HUES64 (cell line): ENCODE measurements at regions not wholly inside any gene's neighbourhood (a gene's known extent, or its start where the extent isn't known, plus 50 kb on each side); places are given as distances from the start of the nearest gene placed in this dataset.

Experiments
- H3K27ac ChIP-seq: 2 replicates; pipeline ENCODE4 v1.7.0; 2013; ENCODE audit warnings: low read depth, low read length, inconsistent platforms
- H3K27me3 ChIP-seq: 2 replicates; pipeline ENCODE4 v1.6.1; 2013; ENCODE audit warnings: mild to moderate bottlenecking, low read length; ENCODE audit not compliant: insufficient read depth
- H3K36me3 ChIP-seq: 2 replicates; pipeline ENCODE4 v1.6.1; 2013; ENCODE audit warnings: mild to moderate bottlenecking, low read length; ENCODE audit not compliant: insufficient read depth
- H3K4me1 ChIP-seq: 2 replicates; pipeline ENCODE4 v1.6.1; 2013; ENCODE audit warnings: mild to moderate bottlenecking, low read length, moderate library complexity; ENCODE audit not compliant: insufficient read depth
- H3K4me3 ChIP-seq: 2 replicates; pipeline ENCODE4 v1.5.1; 2013; ENCODE audit warnings: mild to moderate bottlenecking, low read length, moderate library complexity
- H3K9ac ChIP-seq: 2 replicates; pipeline ENCODE4 v1.6.1; 2013; ENCODE audit warnings: mild to moderate bottlenecking, low read depth, low read length
- H3K9me3 ChIP-seq: 2 replicates; pipeline ENCODE4 v1.6.1; 2013; ENCODE audit warnings: low read depth, low read length; ENCODE audit not compliant: insufficient read depth
- WGBS: fragments of 150-250, 120-280 bp; methylation state at CpG from one replicate; pipeline ENCODE4 v1.1.7; 2013; ENCODE audit warnings: missing lambda C conversion rate; 5-methylcytosine and 5-hydroxymethylcytosine counted together

DNA sequence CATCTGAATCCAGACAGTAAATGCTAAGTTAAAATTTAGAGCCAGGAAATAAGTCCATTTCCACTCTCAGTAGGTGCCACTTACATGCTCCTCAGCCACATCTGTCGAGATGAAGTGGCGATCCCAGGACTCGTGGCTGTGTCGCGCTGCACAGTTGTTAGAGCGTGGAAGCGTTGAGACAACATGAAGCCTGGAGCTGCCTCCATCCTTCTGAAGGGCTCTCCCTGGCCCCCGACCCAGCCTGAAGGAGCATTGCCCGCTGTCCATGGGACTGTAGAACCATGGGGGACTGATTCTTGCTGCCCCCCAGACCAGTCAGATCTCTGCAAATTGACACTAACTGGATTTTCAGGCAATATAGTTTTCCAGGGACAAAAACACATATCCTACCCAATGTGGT lies 58.9 kb downstream of the IRX1 start:
- Histone ChIP-seq H3K4me3 (no peak overlapping the region), H3K9me3 (no peaks in the 10 kb centered on the region), H3K27ac (no peak overlapping the region), H3K9ac (no peak overlapping the region), H3K36me3 (no peaks in the 10 kb centered on the region), H3K4me1 (no peaks in the 10 kb centered on the region), H3K27me3 (no peaks in the 10 kb centered on the region)
- WGBS: 96% methylated on average over 9 of the region's 9 CpGs

DNA sequence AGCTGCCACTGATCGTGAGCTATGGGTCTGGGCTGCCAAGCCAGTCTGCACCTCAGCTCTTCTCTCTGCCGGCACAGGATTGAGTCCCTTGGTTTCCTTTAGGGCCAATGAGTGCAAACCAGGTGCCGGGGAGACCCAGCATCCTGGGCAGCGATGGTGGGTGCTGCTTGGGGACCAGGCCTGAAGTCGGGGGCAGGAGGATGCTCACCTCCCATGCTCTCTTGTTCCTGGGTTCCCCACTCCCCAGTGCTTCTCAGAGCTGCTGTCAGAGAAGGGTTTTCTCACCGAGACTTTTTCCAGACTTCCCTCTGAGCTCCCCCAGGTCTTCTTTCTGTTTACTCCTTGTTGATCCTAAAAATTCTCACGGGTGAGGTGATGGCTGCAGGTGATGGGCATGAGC lies 61.2 kb downstream of the IRX1 start:
- no peaks in the 10 kb centered on the region for H3K4me1 ChIP-seq
- H3K27ac ChIP-seq: no peak overlapping the region

DNA sequence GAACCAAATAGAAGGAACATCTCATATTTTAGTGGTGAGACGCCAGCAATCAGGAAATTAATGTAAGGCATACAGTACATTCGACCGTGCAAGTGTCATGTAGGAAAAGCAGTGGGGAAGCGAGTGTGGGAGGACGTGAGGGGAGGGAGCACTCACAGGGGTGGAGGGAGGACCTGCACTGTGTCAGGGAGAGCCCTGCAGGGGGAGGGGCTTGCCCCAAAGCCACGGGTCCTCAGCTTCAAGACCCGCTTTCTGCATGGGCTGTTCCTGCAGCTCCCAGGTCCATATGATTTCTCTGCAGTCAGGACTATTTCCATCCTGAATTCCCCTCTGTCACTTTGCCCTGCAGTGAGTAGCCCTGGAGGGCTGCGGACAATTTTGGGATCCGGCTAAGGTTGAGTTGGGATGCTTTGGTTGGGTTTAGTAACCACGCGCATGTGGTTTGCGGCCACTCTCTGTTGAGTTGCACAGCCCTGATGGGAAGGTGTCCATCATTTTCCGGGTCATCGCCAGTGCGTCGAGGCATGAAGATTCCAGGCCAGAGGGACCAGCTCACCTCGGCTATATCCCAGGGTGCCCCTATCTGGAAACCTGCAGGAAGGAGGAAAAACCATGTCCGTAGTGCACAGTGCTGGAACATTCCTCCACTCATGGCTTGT lies 61.9 kb downstream of the IRX1 start:
- no peaks in the 10 kb centered on the region for H3K36me3 ChIP-seq
- H3K9ac ChIP-seq: no peak overlapping the region
- H3K4me1 ChIP-seq: no peaks in the 10 kb centered on the region
- no peak overlapping the region for H3K27ac ChIP-seq
- WGBS: 95% methylated on average over 18 of the region's 18 CpGs
- no peaks in the 10 kb centered on the region for H3K9me3 ChIP-seq
- no peaks in the 10 kb centered on the region for H3K27me3 ChIP-seq
- no peak overlapping the region for H3K4me3 ChIP-seq

More for the DNA sequence above, 61.2 kb downstream of the IRX1 start:
- H3K9me3 ChIP-seq: no peaks in the 10 kb centered on the region
- H3K36me3 ChIP-seq: no peaks in the 10 kb centered on the region
- H3K4me3 ChIP-seq: no peak overlapping the region
- 91% methylated on average over 7 of the region's 7 CpGs for WGBS
- H3K27me3 ChIP-seq: no peaks in the 10 kb centered on the region
- H3K9ac ChIP-seq: no peak overlapping the region

DNA sequence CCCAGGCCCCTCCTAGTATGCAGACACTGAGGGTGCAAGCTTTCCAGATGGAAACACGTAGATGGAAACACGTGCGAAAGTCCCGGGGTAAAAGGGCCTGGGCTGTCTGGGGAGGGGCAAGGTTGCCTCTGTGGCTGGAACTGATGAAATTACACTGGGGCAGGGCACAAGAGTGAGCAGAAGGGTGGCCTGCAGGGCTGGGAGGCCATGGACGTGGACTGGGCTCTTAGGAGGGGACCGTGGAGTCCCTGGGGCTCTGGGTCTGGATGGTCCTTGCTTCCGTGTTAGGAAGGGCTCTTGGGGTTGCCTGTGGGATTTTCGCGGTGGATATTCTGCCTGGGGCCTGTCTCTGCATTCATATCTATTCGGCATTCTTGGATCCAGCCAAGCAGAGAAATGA lies 63.3 kb downstream of the IRX1 start:
- Histone ChIP-seq H3K4me1 (no peaks in the 10 kb centered on the region), H3K9ac (no peak overlapping the region), H3K4me3 (no peak overlapping the region), H3K36me3 (no peaks in the 10 kb centered on the region), H3K9me3 (no peaks in the 10 kb centered on the region), H3K27ac (no peak overlapping the region), H3K27me3 (no peaks in the 10 kb centered on the region)
- 97% methylated on average over 10 of the region's 10 CpGs for WGBS

DNA sequence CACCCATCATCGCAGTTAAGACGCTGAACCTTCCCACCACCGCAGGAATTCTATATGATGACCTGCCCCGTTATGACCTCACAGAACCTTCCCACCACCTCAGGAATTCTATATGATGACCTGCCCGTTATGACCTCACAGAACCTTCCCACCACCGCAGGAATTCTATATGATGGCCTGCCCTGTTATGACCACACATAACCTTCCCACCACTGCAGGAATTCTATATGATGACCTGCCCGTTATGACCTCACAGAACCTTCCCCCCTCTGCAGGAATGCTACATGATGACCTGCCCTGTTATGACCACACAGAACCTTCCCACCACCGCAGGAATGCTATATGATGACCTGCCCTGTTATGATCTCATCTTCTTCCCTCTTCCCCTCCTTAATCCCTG lies 64.3 kb downstream of the IRX1 start:
- no peaks in the 10 kb centered on the region for H3K27me3 ChIP-seq
- no peaks in the 10 kb centered on the region for H3K36me3 ChIP-seq
- no peaks in the 10 kb centered on the region for H3K9me3 ChIP-seq
- 76% methylated on average over 8 of the region's 8 CpGs for WGBS
- H3K9ac ChIP-seq: no peak overlapping the region
- no peaks in the 10 kb centered on the region for H3K4me1 ChIP-seq
- no peak overlapping the region for H3K27ac ChIP-seq
- no peak overlapping the region for H3K4me3 ChIP-seq

DNA sequence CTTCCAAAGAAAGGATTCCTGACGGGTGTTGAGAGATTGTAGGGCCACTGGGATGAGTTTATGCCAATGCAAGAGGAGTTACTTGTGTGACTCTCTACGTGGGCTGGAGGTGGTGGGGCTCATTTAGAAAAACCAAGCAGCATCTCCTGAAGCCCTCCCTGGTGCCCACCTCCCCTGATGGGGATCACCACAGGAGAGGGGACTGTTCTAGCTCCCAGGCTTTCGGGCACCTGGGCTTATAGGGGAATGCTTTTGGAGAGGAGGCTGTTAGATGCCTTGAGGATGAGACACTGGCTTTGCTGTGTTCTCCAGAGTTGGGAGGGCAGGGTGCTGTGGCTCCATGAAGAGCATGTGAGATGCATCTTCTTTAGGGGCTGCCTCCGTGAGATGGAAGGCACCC lies 65.0 kb downstream of the IRX1 start:
- Histone ChIP-seq H3K27me3 (no peaks in the 10 kb centered on the region), H3K27ac (no peak overlapping the region), H3K36me3 (no peaks in the 10 kb centered on the region), H3K9me3 (no peaks in the 10 kb centered on the region), H3K9ac (no peak overlapping the region), H3K4me1 (no peaks in the 10 kb centered on the region), H3K4me3 (no peak overlapping the region)
- WGBS: 87% methylated on average over 4 of the region's 4 CpGs

DNA sequence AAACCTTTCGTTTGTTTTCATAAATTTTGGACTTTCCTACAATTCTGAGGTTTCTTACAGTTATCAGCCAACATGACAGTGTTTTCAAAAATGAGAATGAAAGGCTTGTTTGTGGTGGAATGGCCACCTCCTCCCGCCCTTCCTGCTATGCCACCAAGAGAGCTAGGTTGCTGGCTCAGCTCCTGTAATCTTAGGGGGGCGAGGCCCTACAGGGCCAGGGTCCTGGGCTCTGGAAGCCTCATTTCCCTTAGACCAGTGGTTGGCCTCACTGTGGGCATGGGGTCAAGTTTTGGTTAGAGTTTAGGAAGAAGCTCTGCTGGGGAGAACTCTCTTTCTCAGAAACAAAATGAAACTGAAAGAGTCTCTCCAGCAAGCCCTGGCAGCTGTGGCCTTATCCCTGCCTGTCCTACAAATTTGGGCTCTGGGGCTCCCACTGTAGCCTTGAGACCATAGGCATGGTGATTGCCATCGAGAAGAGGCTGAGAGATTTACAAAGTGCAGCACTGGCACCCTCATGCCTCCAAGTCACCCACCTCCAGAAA lies 66.2 kb downstream of the IRX1 start:
- H3K27ac ChIP-seq: no peak overlapping the region
- 88% methylated on average over 4 of the region's 4 CpGs for WGBS
- H3K4me1 ChIP-seq: no peaks in the 10 kb centered on the region
- H3K27me3 ChIP-seq: no peaks in the 10 kb centered on the region
- no peaks in the 10 kb centered on the region for H3K36me3 ChIP-seq
- no peak overlapping the region for H3K9ac ChIP-seq
- no peak overlapping the region for H3K4me3 ChIP-seq
- H3K9me3 ChIP-seq: no peaks in the 10 kb centered on the region

DNA sequence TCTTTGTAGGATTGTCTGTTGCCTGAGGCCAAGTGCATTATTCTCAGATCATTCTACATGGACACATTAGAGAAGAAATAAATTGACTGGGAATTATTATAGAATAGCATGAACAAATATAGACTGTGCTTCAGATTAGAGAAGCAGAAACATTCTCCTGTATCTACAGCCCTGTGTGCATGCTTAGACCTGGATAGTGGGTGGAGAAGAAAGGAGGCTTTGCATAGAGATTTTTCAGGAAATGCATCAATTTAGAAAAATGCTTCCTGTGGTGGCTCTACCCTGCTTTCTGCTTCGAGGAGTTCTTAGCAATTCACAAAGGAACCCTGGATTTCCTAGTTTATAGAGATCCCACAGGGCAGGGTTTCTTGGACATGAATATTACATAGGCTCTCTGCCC lies 66.7 kb downstream of the IRX1 start:
- no peaks in the 10 kb centered on the region for H3K27me3 ChIP-seq
- H3K36me3 ChIP-seq: no peaks in the 10 kb centered on the region
- H3K9me3 ChIP-seq: no peaks in the 10 kb centered on the region
- no peak overlapping the region for H3K4me3 ChIP-seq
- no peaks in the 10 kb centered on the region for H3K4me1 ChIP-seq
- H3K9ac ChIP-seq: no peak overlapping the region
- 100% methylated on average over 1 of the region's 1 CpG for WGBS
- no peak overlapping the region for H3K27ac ChIP-seq

DNA sequence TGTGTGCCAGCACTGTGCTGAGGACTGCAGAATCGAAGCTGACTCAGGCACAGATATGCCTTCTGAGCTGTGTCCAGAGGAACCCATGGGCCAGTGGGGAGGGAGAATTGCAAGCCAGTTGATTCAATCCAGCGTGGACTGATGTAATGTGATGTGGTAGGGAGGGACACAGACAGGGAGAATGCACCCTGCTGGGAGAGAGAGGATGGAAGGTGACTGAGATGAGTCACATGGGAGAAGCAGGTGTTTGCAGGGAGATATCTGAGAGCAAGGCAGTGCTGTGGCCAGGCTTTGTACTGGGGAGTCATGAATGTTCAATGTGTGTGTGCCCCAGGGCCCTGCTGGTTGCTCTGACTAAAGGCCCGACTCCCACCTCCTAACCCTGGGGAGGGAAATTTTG lies 75.7 kb downstream of the IRX1 start:
- no peaks in the 10 kb centered on the region for H3K27me3 ChIP-seq
- H3K4me1 ChIP-seq: no peaks in the 10 kb centered on the region
- WGBS: 63% methylated on average over 3 of the region's 3 CpGs
- H3K36me3 ChIP-seq: no peaks in the 10 kb centered on the region
- no peak overlapping the region for H3K27ac ChIP-seq
- no peaks in the 10 kb centered on the region for H3K9me3 ChIP-seq
- H3K4me3 ChIP-seq: no peak overlapping the region
- H3K9ac ChIP-seq: no peak overlapping the region

DNA sequence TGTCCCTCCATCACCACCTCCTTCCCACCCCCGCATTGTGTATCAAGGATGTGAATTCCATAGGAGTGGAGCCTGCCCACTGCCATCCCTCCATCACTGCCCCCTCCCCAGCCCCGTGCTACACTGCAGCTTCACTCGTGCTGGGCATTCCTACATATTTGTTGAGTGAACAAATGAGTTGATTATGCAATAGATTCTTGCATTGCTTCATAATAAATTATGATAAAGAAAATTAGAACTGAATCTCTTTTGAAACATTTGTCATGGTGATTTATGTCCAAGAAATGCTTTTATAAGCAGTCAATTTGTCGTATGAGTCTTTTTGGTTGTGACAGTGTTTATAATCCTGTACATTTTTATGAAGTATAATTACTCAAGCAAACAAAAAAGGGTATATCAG lies 83.2 kb downstream of the IRX1 start:
- Histone ChIP-seq H3K27me3 (no peaks in the 10 kb centered on the region), H3K4me3 (no peak overlapping the region), H3K27ac (no peak overlapping the region), H3K4me1 (peaks cover 3% of the 10 kb centered on the region; the same call in 1 of the 2 replicates), H3K9ac (no peak overlapping the region), H3K9me3 (no peaks in the 10 kb centered on the region), H3K36me3 (no peaks in the 10 kb centered on the region)
- WGBS: 90% methylated on average over 2 of the region's 4 CpGs

DNA sequence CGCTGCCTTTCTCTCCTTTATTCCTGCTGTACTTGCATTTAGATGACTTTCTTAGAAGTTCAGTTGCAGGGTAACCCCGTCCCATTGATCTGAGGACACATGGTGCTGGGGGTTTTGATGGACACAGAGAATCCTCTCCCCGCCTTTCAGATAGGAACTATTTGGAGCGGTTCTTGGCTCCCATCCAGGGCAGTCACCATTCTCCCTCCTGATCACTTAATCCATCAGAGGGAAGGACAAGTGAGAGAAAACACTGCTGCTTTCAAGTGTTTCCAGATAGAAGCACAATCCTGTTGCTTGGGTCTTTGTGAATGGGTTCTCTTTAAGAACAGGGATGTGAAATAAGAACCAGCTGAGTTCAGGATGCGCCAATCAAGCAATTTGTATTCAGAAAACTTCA lies 85.2 kb downstream of the IRX1 start:
- no peak overlapping the region for H3K4me3 ChIP-seq
- WGBS: 94% methylated on average over 4 of the region's 5 CpGs

DNA sequence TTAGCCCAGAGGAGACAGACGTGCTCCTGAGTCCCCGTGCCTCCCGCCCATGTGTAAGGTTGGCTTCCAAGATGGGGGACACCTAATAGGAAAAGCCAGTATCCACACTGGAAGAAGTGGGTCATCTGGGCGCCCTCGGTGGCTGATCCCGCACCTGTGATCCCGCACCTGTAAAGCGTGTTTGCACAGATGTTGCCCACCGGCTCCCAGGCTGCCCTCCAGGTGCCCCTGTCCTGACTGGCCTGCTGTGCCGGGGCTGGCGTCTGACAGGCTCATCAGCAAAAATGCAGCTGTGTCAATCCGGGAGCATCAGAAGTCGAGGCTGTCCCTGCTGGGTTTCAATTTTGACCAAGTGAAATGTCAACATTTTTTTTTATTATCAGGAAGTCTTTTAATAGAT lies 88.5 kb downstream of the IRX1 start:
- no peaks in the 10 kb centered on the region for H3K9me3 ChIP-seq
- 91% methylated on average over 13 of the region's 13 CpGs for WGBS
- H3K27me3 ChIP-seq: no peaks in the 10 kb centered on the region
- H3K36me3 ChIP-seq: no peaks in the 10 kb centered on the region
- no peak overlapping the region for H3K9ac ChIP-seq
- peaks cover 4% of the 10 kb centered on the region for H3K4me1 ChIP-seq
- H3K27ac ChIP-seq: no peak overlapping the region
- H3K4me3 ChIP-seq: no peak overlapping the region

More for the DNA sequence above, 85.2 kb downstream of the IRX1 start:
- Histone ChIP-seq H3K27ac (no peak overlapping the region), H3K36me3 (no peaks in the 10 kb centered on the region), H3K9me3 (no peaks in the 10 kb centered on the region), H3K9ac (no peak overlapping the region), H3K27me3 (no peaks in the 10 kb centered on the region), H3K4me1 (peaks cover 4% of the 10 kb centered on the region; the same call in 1 of the 2 replicates)
